GM23338 (cell line): ENCODE measurements at regions not wholly inside any gene's neighbourhood (a gene's known extent, or its start where the extent isn't known, plus 50 kb on each side); places are given as distances from the start of the nearest gene placed in this dataset.

Experiments used
- ATAC-seq: fragments of 200-7000 bp; cut with Tn5 transposase; 3 replicates; pipeline ENCODE4 v1.9.1; 2020
- DNase-seq: peaks from one replicate; pipeline ENCODE4 v3.0.0-alpha.2; 2015; ENCODE audit warnings: low spot score
- H2AFZ ChIP-seq: fragments of 200-600 bp; sonication (generic); 2 replicates; pipeline ENCODE4 v1.8.0; 2016; ENCODE audit warnings: antibody characterized with exemption, mild to moderate bottlenecking, moderate library complexity
- H3F3A ChIP-seq: fragments of 200-600 bp; sonication (generic); replicated peaks from 2 replicates; pipeline ENCODE4 v1.8.0; 2017; ENCODE audit warnings: antibody characterized with exemption, mixed run types, low read depth
- H3K27ac ChIP-seq: fragments of 200-600 bp; sonication (generic); 2 replicates; pipeline ENCODE4 v1.6.1; 2016; ENCODE audit warnings: low read depth
- H3K27me3 ChIP-seq: fragments of 200-600 bp; sonication (generic); 2 replicates; pipeline ENCODE4 v1.8.0; 2016; ENCODE audit warnings: mild to moderate bottlenecking, mixed run types, moderate library complexity; ENCODE audit not compliant: insufficient read depth
- H3K36me3 ChIP-seq: fragments of 200-600 bp; sonication (generic); 2 replicates; pipeline ENCODE4 v1.8.0; 2016; ENCODE audit warnings: mild to moderate bottlenecking; ENCODE audit not compliant: insufficient read depth
- H3K4me1 ChIP-seq: fragments of 200-600 bp; sonication (generic); 2 replicates; pipeline ENCODE4 v1.8.0; 2016; ENCODE audit warnings: mild to moderate bottlenecking, moderate library complexity; ENCODE audit not compliant: insufficient read depth
- H3K4me2 ChIP-seq: fragments of 200-600 bp; sonication (generic); 2 replicates; pipeline ENCODE4 v1.7.1; 2017; ENCODE audit warnings: mixed run types
- H3K4me3 ChIP-seq: fragments of 200-600 bp; sonication (generic); 2 replicates; pipeline ENCODE4 v1.6.1; 2016; ENCODE audit warnings: mixed run types
- H3K79me2 ChIP-seq: fragments of 200-600 bp; sonication (generic); replicated peaks from 2 replicates; pipeline ENCODE4 v1.8.0; 2017; ENCODE audit warnings: mild to moderate bottlenecking; ENCODE audit not compliant: insufficient read depth
- H3K9me2 ChIP-seq: fragments of 200-600 bp; sonication (generic); 2 replicates; pipeline ENCODE4 v1.8.0; 2017; ENCODE audit not compliant: insufficient read depth
- H4K20me1 ChIP-seq: fragments of 200-600 bp; sonication (generic); replicated peaks from 2 replicates; pipeline ENCODE4 v1.8.0; 2017; ENCODE audit warnings: mild to moderate bottlenecking; ENCODE audit not compliant: insufficient read depth
- H3K27ac Mint-ChIP-seq: 2 replicates; pipeline ENCODE4 v1.8.0; 2020; ENCODE audit warnings: inconsistent platforms, mild to moderate bottlenecking, moderate library complexity, mixed read lengths
- H3K27me3 Mint-ChIP-seq: 3 replicates; pipeline ENCODE4 v1.8.0; 2022; ENCODE audit warnings: low read depth, mild to moderate bottlenecking, moderate library complexity, mixed read lengths, inconsistent platforms; ENCODE audit not compliant: insufficient read depth, poor library complexity
- H3K36me3 Mint-ChIP-seq: 3 replicates; pipeline ENCODE4 v1.8.0; 2021; ENCODE audit warnings: low read depth, mild to moderate bottlenecking, inconsistent platforms, moderate library complexity, mixed read lengths
- H3K4me1 Mint-ChIP-seq: 3 replicates; pipeline ENCODE4 v1.8.0; 2020; ENCODE audit warnings: mild to moderate bottlenecking, inconsistent platforms, mixed read lengths
- H3K4me3 Mint-ChIP-seq: 3 replicates; pipeline ENCODE4 v1.8.0; 2021; ENCODE audit warnings: moderate library complexity, mild to moderate bottlenecking, inconsistent platforms, mixed read lengths
- H3K9me3 Mint-ChIP-seq: 3 replicates; pipeline ENCODE4 v1.8.0; 2020; ENCODE audit warnings: moderate library complexity, mild to moderate bottlenecking, inconsistent platforms, mixed read lengths
- CREB1 ChIP-seq: fragments of 250-450 bp; sonication (Bioruptor Pico); IDR thresholded peaks from 2 replicates; pipeline ENCODE4 v1.5.0; 2020; ENCODE audit warnings: low read depth, mild to moderate bottlenecking, moderate library complexity
- CTCF ChIP-seq, 2 experiments: fragments of 200-600 bp in 1 of 2; sonication (generic) in 1 of 2; conservative IDR thresholded peaks; 2 replicates each; pipeline versions ENCODE4 v1.5.1 to v1.6.1; 2016 to 2017; ENCODE audit warnings: antibody characterized with exemption in 2 of 2, low read depth in 2 of 2, mild to moderate bottlenecking in 2 of 2, moderate library complexity in 1 of 2
- EZH2 ChIP-seq: fragments of 200-600 bp; sonication (generic); IDR thresholded peaks from one replicate; pipeline ENCODE4 v1.8.0; 2017; ENCODE audit warnings: antibody characterized with exemption, mild to moderate bottlenecking, low read depth; ENCODE audit not compliant: unreplicated experiment
- EZH2phosphoT487 ChIP-seq: fragments of 200-600 bp; sonication (generic); IDR thresholded peaks from one replicate; pipeline ENCODE4 v1.8.1; 2018; ENCODE audit warnings: antibody characterized with exemption; ENCODE audit not compliant: unreplicated experiment
- JUNB ChIP-seq: IDR thresholded peaks from one replicate; pipeline ENCODE4 v1.6.1; 2016; ENCODE audit warnings: antibody characterized with exemption; ENCODE audit not compliant: unreplicated experiment
- NANOG ChIP-seq: IDR thresholded peaks from 2 replicates; pipeline ENCODE4 v1.6.1; 2016; ENCODE audit warnings: antibody characterized with exemption, borderline replicate concordance
- POLR2AphosphoS5 ChIP-seq: IDR thresholded peaks from 2 replicates; pipeline ENCODE4 v1.6.1; 2016; ENCODE audit warnings: antibody characterized with exemption, low read depth
- REST ChIP-seq: IDR thresholded peaks from one replicate; pipeline ENCODE4 v1.6.1; 2018; ENCODE audit warnings: antibody characterized with exemption; ENCODE audit not compliant: unreplicated experiment
- STAT1 ChIP-seq: IDR thresholded peaks from one replicate; pipeline ENCODE4 v1.6.1; 2016; ENCODE audit warnings: antibody characterized with exemption; ENCODE audit not compliant: unreplicated experiment
- ZNF114 ChIP-seq: fragments of 250-450 bp; sonication (Bioruptor Pico); IDR thresholded peaks from 2 replicates; pipeline ENCODE4 v1.5.0; 2020; ENCODE audit warnings: mild to moderate bottlenecking, moderate library complexity
- ZNF331 ChIP-seq: fragments of 250-450 bp; sonication (Bioruptor Pico); IDR thresholded peaks from 2 replicates; pipeline ENCODE4 v1.5.0; 2020; ENCODE audit warnings: low read depth, mild to moderate bottlenecking, moderate library complexity
- ZNF462 ChIP-seq: fragments of 250-450 bp; sonication (Bioruptor Pico); IDR thresholded peaks from 2 replicates; pipeline ENCODE4 v1.5.0; 2020; ENCODE audit warnings: mild to moderate bottlenecking, moderate library complexity
- TF ChIP-seq, protein P1 (sequence below): IDR thresholded peaks from 2 replicates; pipeline ENCODE4 v1.6.1; 2016; ENCODE audit warnings: antibody characterized with exemption

DNA sequence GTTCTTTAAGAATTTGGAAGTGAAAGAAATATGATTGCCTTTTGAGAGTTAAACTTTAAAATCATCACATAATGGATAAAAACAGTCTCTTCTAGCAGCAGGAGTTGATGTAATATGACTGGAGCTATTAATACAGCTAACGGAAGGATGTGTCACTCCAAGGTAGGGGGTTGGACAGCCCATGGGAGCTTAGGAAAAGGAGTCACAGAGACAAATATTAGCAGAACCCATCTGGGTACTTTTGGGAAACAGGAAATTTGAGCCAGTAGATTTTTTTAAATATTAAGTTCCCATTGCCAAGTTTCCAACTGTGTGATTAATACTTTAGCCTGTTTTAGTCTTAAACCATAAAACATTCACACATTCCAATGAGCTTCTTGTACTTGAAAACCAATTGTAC, 164.7 kb upstream of the RIMS1 start:
- no peak overlapping the region for H3K27ac ChIP-seq
- H3K36me3 ChIP-seq: no peaks in the 10 kb centered on the region
- H2AFZ ChIP-seq: no peak overlapping the region
- no peak for DNase-seq
- no peaks in the 10 kb centered on the region for H3K36me3 Mint-ChIP-seq
- no peaks in the 10 kb centered on the region for H3F3A ChIP-seq
- no peaks in the 10 kb centered on the region for H3K9me3 Mint-ChIP-seq
- no peak overlapping the region for H3K27ac Mint-ChIP-seq
- H3K4me3 ChIP-seq: no peak overlapping the region
- H3K4me1 ChIP-seq: no peaks in the 10 kb centered on the region
- H3K9me2 ChIP-seq: no peaks in the 10 kb centered on the region
- no peak overlapping the region for H3K4me2 ChIP-seq
- no peaks in the 10 kb centered on the region for H3K79me2 ChIP-seq
- H3K4me3 Mint-ChIP-seq: no peak overlapping the region
- no peaks in the 10 kb centered on the region for H3K27me3 Mint-ChIP-seq
- TF ChIP-seq ZNF462 (CRISPR knock-in tag) (no peak), NANOG (no peak), ZNF331 (CRISPR knock-in tag) (no peak), EZH2phosphoT487 (no peak), STAT1 (no peak), CTCF (conservative IDR thresholded peaks at IDR 0.05; ENCODE audit: low read depth in 2 of 2) (no peak), EZH2 (no peak), CREB1 (CRISPR knock-in tag) (no peak), ZNF114 (CRISPR knock-in tag) (no peak), JUNB (no peak), POLR2AphosphoS5 (no peak), REST (no peak)
- TF ChIP-seq, protein P1, sequence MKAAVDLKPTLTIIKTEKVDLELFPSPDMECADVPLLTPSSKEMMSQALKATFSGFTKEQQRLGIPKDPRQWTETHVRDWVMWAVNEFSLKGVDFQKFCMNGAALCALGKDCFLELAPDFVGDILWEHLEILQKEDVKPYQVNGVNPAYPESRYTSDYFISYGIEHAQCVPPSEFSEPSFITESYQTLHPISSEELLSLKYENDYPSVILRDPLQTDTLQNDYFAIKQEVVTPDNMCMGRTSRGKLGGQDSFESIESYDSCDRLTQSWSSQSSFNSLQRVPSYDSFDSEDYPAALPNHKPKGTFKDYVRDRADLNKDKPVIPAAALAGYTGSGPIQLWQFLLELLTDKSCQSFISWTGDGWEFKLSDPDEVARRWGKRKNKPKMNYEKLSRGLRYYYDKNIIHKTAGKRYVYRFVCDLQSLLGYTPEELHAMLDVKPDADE: no peak
- no peak for ATAC-seq
- H3K27me3 ChIP-seq: no peaks in the 10 kb centered on the region
- H4K20me1 ChIP-seq: no peaks in the 10 kb centered on the region
- no peaks in the 10 kb centered on the region for H3K4me1 Mint-ChIP-seq
